ENCODE measurements at regions not wholly inside any gene's neighbourhood (a gene's known extent, or its start where the extent isn't known, plus 50 kb on each side); places are given as distances from the start of the nearest gene placed in this dataset.
A peak's percentile ranks its signal among the peaks of the same experiment; 100 is the strongest.

DNA sequence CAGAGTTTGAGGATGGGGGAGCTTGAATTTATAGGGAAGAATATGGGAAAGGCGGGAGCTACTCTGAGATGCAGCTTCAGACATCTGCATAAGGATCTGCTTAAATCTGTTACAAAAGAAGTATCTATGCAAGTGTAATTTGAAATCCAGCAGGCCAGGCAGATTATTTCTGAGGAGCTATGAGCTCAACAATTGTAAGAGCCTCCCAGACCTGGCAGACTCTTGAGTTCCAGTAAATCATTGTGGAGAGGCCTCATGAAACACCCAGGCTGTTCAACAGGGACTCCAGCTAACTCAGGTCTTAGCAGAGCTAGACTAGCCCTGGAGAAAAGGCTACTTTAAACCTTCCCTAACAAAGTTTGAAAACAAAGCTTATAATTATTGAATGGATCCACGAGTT lies 647.5 kb upstream of the CHRM3 start:
- Histone ChIP-seq H3K4me2 (no peak overlapping the region), H3K4me1 (no peaks in the 10 kb centered on the region), H3K9me3 (no peaks in the 10 kb centered on the region), H3K4me3 (no peak overlapping the region), H3K27ac (no peak overlapping the region)
- POLR2A ChIA-PET = no interaction called here
- TF ChIP-seq GATA3 (IDR thresholded peaks at IDR 0.05; ENCODE audit: borderline replicate concordance) (no peak), USF2 (IDR thresholded peaks at IDR 0.05) (no peak), MAZ (IDR thresholded peaks at IDR 0.05; ENCODE audit: borderline replicate concordance, low read depth, low read length) (no peak), BHLHE40 (IDR thresholded peaks at IDR 0.05; ENCODE audit: low read depth, low read length) (no peak), RARB (CRISPR knock-in tag; IDR thresholded peaks at IDR 0.05) (no peak), CBX8 (IDR thresholded peaks at IDR 0.05) (no peak), MYC (IDR thresholded peaks at IDR 0.05; ENCODE audit: borderline replicate concordance, low read length) (no peak), ATOH8 (CRISPR knock-in tag; IDR thresholded peaks at IDR 0.05; ENCODE audit: low read depth) (no peak), NR3C1 (IDR thresholded peaks at IDR 0.05) (no peak), HOXB13 (CRISPR knock-in tag; IDR thresholded peaks at IDR 0.05; ENCODE audit: low read depth) (no peak), NPAS2 (CRISPR knock-in tag; IDR thresholded peaks at IDR 0.05; ENCODE audit: borderline replicate concordance) (no peak), ESRRA (IDR thresholded peaks at IDR 0.05; ENCODE audit: borderline replicate concordance, low read length) (no peak), JUNB (IDR thresholded peaks at IDR 0.05) (no peak), HOXB5 (CRISPR knock-in tag; IDR thresholded peaks at IDR 0.05) (no peak)
- TF ChIP-seq, protein P1, sequence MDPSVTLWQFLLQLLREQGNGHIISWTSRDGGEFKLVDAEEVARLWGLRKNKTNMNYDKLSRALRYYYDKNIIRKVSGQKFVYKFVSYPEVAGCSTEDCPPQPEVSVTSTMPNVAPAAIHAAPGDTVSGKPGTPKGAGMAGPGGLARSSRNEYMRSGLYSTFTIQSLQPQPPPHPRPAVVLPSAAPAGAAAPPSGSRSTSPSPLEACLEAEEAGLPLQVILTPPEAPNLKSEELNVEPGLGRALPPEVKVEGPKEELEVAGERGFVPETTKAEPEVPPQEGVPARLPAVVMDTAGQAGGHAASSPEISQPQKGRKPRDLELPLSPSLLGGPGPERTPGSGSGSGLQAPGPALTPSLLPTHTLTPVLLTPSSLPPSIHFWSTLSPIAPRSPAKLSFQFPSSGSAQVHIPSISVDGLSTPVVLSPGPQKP (IDR thresholded peaks at IDR 0.05; ENCODE audit: low read depth, low read length) = no peak
- TF ChIP-seq, protein P2, sequence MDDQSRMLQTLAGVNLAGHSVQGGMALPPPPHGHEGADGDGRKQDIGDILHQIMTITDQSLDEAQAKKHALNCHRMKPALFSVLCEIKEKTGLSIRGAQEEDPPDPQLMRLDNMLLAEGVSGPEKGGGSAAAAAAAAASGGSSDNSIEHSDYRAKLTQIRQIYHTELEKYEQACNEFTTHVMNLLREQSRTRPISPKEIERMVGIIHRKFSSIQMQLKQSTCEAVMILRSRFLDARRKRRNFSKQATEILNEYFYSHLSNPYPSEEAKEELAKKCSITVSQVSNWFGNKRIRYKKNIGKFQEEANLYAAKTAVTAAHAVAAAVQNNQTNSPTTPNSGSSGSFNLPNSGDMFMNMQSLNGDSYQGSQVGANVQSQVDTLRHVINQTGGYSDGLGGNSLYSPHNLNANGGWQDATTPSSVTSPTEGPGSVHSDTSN (IDR thresholded peaks at IDR 0.05) = no peak
- TF ChIP-seq, protein P3, sequence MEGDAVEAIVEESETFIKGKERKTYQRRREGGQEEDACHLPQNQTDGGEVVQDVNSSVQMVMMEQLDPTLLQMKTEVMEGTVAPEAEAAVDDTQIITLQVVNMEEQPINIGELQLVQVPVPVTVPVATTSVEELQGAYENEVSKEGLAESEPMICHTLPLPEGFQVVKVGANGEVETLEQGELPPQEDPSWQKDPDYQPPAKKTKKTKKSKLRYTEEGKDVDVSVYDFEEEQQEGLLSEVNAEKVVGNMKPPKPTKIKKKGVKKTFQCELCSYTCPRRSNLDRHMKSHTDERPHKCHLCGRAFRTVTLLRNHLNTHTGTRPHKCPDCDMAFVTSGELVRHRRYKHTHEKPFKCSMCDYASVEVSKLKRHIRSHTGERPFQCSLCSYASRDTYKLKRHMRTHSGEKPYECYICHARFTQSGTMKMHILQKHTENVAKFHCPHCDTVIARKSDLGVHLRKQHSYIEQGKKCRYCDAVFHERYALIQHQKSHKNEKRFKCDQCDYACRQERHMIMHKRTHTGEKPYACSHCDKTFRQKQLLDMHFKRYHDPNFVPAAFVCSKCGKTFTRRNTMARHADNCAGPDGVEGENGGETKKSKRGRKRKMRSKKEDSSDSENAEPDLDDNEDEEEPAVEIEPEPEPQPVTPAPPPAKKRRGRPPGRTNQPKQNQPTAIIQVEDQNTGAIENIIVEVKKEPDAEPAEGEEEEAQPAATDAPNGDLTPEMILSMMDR (IDR thresholded peaks at IDR 0.05) = no peak
- WGBS (ENCODE audit: missing lambda C conversion rate) = 8% methylated on average over 2 of the region's 2 CpGs
- CTCF ChIA-PET = interaction anchor here (1.0 kb wide), 1 partner anchor 9 kb away, joined by 3 read pairs; no protein-coding TSS in a partner anchor
- DNase-seq (ENCODE audit: low read depth in 1 of 2, low spot score in 1 of 2) (no peak), FAIRE-seq (no peak), ATAC-seq (no peak)

GRCh38 chr1:238727670-238728069 lies 658.7 kb upstream of the CHRM3 start:
- CTCF ChIA-PET = no interaction called here
- TF ChIP-seq PHF8 (IDR thresholded peaks at IDR 0.05; ENCODE audit: borderline replicate concordance, low read depth) (no peak), ZFP36 (IDR thresholded peaks at IDR 0.05; ENCODE audit: borderline replicate concordance, partially characterized antibody) (no peak), MAFK (IDR thresholded peaks at IDR 0.05; ENCODE audit: partially characterized antibody) (peak; percentile 12)

More at GRCh38 chr1:238727670-238728069, 658.7 kb upstream of the CHRM3 start:
- H3K4me3 ChIP-seq = no peak overlapping the region
- DNase-seq (ENCODE audit: low read depth in 1 of 2, low spot score in 1 of 2) (no peak), ATAC-seq (no peak), FAIRE-seq (no peak)
- no peak overlapping the region for H3K27ac ChIP-seq
- H3K4me1 ChIP-seq = no peaks in the 10 kb centered on the region
- no peak overlapping the region for H3K4me2 ChIP-seq
- POLR2A ChIA-PET = no interaction called here
- 0 out of 3 replicates have a peak, but pooled peaks cover 2% of the 10 kb centered on the region for H3K9me3 ChIP-seq
